A549 (cell line): ENCODE measurements at regions not wholly inside any gene's neighbourhood (a gene's known extent, or its start where the extent isn't known, plus 50 kb on each side); places are given as distances from the start of the nearest gene placed in this dataset.

Experiments used
- CTCF ChIP-seq: fragments of >200 bp; sonication (Bioruptor Twin); formaldehyde crosslinking; IDR thresholded peaks from 3 replicates; pipeline ENCODE4 v1.5.1; 2016
- EP300 ChIP-seq, 2 experiments: fragments of >200 bp; sonication (Bioruptor Twin); formaldehyde crosslinking; IDR thresholded peaks; 2 replicates in 1 of 2; 3 replicates in 1 of 2; pipeline ENCODE4 v1.6.1; 2016 to 2017
- JUN ChIP-seq, 2 experiments: fragments of >200 bp; sonication (Bioruptor Twin); formaldehyde crosslinking; IDR thresholded peaks; 2 replicates in 1 of 2; 3 replicates in 1 of 2; pipeline ENCODE4 v1.6.1; 2016 to 2017
- MAFK ChIP-seq: fragments of 450-650 bp; IDR thresholded peaks from 2 replicates; pipeline ENCODE4 v1.6.1; 2014; ENCODE audit not compliant: partially characterized antibody
- MAX ChIP-seq: IDR thresholded peaks from 2 replicates; pipeline ENCODE4 v1.6.1; 2012
- POLR2A ChIP-seq: IDR thresholded peaks from 2 replicates; pipeline ENCODE4 v1.6.1; 2012; ENCODE audit warnings: mild to moderate bottlenecking, low read length
- RNF2 ChIP-seq: fragments of 200-600 bp; sonication (generic); IDR thresholded peaks from 2 replicates; pipeline ENCODE4 v1.6.1; 2016; ENCODE audit warnings: low read depth, mild to moderate bottlenecking, antibody characterized with exemption, moderate library complexity, borderline replicate concordance
- SREBF2 ChIP-seq: fragments of 450-650 bp; IDR thresholded peaks from 2 replicates; pipeline ENCODE4 v1.6.1; 2014; ENCODE audit warnings: mild to moderate bottlenecking, moderate library complexity

- TF ChIP-seq CTCF (no peak), MAFK (no peak), MAX (no peak), RNF2 (no peak), JUN (IDR thresholded peaks at IDR 0.05) (no peak), EP300 (IDR thresholded peaks at IDR 0.05) (no peak), POLR2A (no peak), SREBF2 (no peak)
Measured at GRCh38 chr5:163914910-163915309, 409.5 kb downstream of the MAT2B start.
